OCI-LY7 (cell line): ENCODE measurements at regions not wholly inside any gene's neighbourhood (a gene's known extent, or its start where the extent isn't known, plus 50 kb on each side); places are given as distances from the start of the nearest gene placed in this dataset.

Experiments
- BruUV-seq: library from RNA; stranded (reverse); fragments of 400-500 nt; replicated peaks from 2 replicates; lab custom pipeline; 2021; lab: Mats Ljungman, UMichigan
- CTCF ChIA-PET: fragments of 300-600 bp; sonication (Branson Sonifier 250); formaldehyde crosslinking; loops from one replicate; lab custom pipeline; 2022; ENCODE audit warnings: antibody characterized with exemption; ENCODE audit not compliant: unreplicated experiment; lab: Charles Lee
- POLR2A ChIA-PET: fragments of 300-600 bp; sonication (Branson Sonifier 250); formaldehyde crosslinking; loops from one replicate; lab custom pipeline; 2022; ENCODE audit warnings: antibody characterized with exemption; lab: Charles Lee
- DNase-seq: peaks from one replicate; pipeline ENCODE4 v3.0.0-alpha.2; 2015; ENCODE audit warnings: low spot score
- H2AFZ ChIP-seq: fragments of 200-600 bp; sonication (generic), shearing (Covaris generic); 2 replicates; pipeline ENCODE4 v1.6.1; 2014; ENCODE audit warnings: mild to moderate bottlenecking, antibody characterized with exemption, low read length, moderate library complexity
- H3K27ac ChIP-seq: fragments of 200-600 bp; sonication (generic); 2 replicates; pipeline ENCODE4 v1.5.1; 2014; ENCODE audit warnings: mixed run types, low read depth, mild to moderate bottlenecking, moderate library complexity, low read length, inconsistent platforms; ENCODE audit not compliant: poor library complexity, severe bottlenecking
- H3K36me3 ChIP-seq: fragments of 200-600 bp; sonication (generic); 2 replicates; pipeline ENCODE4 v1.6.1; 2014; ENCODE audit warnings: mild to moderate bottlenecking, antibody characterized with exemption, low read length, moderate library complexity, mixed read lengths; ENCODE audit not compliant: insufficient read depth
- H3K4me1 ChIP-seq: fragments of 200-600 bp; sonication (generic); 2 replicates; pipeline ENCODE4 v1.5.1; 2014; ENCODE audit warnings: mild to moderate bottlenecking, low read length; ENCODE audit not compliant: insufficient read depth, poor library complexity, severe bottlenecking
- H3K4me2 ChIP-seq: fragments of 200-600 bp; sonication (generic); 2 replicates; pipeline ENCODE4 v1.6.1; 2014; ENCODE audit warnings: mild to moderate bottlenecking, low read length
- H3K4me3 ChIP-seq: fragments of 200-600 bp; sonication (generic); 2 replicates; pipeline ENCODE4 v1.5.1; 2014; ENCODE audit warnings: mild to moderate bottlenecking, low read depth, low read length; ENCODE audit not compliant: poor library complexity, severe bottlenecking
- H3K79me2 ChIP-seq: fragments of 200-600 bp; sonication (generic); 2 replicates; pipeline ENCODE4 v1.6.1; 2016; ENCODE audit warnings: low read depth, mild to moderate bottlenecking, low read length, moderate library complexity, mixed read lengths; ENCODE audit not compliant: insufficient read depth
- H3K9me2 ChIP-seq: fragments of 200-600 bp; sonication (generic); 2 replicates; pipeline ENCODE4 v1.6.1; 2016; ENCODE audit warnings: mild to moderate bottlenecking, low read length, mixed read lengths; ENCODE audit not compliant: insufficient read depth
- H3K9me3 ChIP-seq: fragments of 200-600 bp; sonication (generic); 2 replicates; pipeline ENCODE4 v1.6.1; 2014; ENCODE audit warnings: mild to moderate bottlenecking, mixed run types, low read length, mixed read lengths
- H4K20me1 ChIP-seq: fragments of 200-600 bp; sonication (generic); 2 replicates; pipeline ENCODE4 v1.6.1; 2014; ENCODE audit warnings: mild to moderate bottlenecking, antibody characterized with exemption, low read length, moderate library complexity, mixed read lengths; ENCODE audit not compliant: insufficient read depth
- CTCF ChIP-seq: fragments of 200-600 bp; sonication (generic); conservative IDR thresholded peaks from 2 replicates; pipeline ENCODE4 v1.5.1; 2014; ENCODE audit warnings: mild to moderate bottlenecking, antibody characterized with exemption, low read length, moderate library complexity, mixed read lengths
- EZH2phosphoT487 ChIP-seq: fragments of 200-600 bp; sonication (generic); IDR thresholded peaks from 2 replicates; pipeline ENCODE4 v1.6.1; 2018; ENCODE audit warnings: low read depth, borderline replicate concordance, mild to moderate bottlenecking, mixed run types, antibody characterized with exemption, low read length, moderate library complexity, mixed read lengths
- intact Hi-C: fragments of 100-400 bp; cut with micrococcal nuclease; formaldehyde crosslinking; loops from one replicate; pipeline ENCODE4 v1.10.0; 2022; ENCODE audit not compliant: unreplicated experiment

GRCh38 chr2:18820966-18821365 lies 231.6 kb upstream of the NT5C1B start:
- Histone ChIP-seq H3K9me2 (no peaks in the 10 kb centered on the region), H3K36me3 (no peaks in the 10 kb centered on the region), H4K20me1 (no peaks in the 10 kb centered on the region), H3K4me2 (no peak overlapping the region), H3K4me1 (no peaks in the 10 kb centered on the region), H3K9me3 (no peaks in the 10 kb centered on the region), H2AFZ (no peak overlapping the region), H3K27ac (no peak overlapping the region), H3K4me3 (no peak overlapping the region), H3K79me2 (no peaks in the 10 kb centered on the region)
- POLR2A ChIA-PET, result interaction anchor here (0.7 kb wide), 1 partner anchor 255 kb away, joined by 3 read pairs; no protein-coding TSS in a partner anchor
- CTCF ChIA-PET, result no interaction called here
- BruUV-seq, result no TSS peak
- intact Hi-C loops, result no loop called here
- TF ChIP-seq EZH2phosphoT487 (no peak), CTCF (no peak)
- DNase-seq, result no peak

GRCh38 chr2:18819566-18819965 lies 230.2 kb upstream of the NT5C1B start:
- H3K27ac ChIP-seq, result no peak overlapping the region
- no peaks in the 10 kb centered on the region for H3K9me2 ChIP-seq
- no peaks in the 10 kb centered on the region for H4K20me1 ChIP-seq
- no peaks in the 10 kb centered on the region for H3K79me2 ChIP-seq
- no peak overlapping the region for H3K4me2 ChIP-seq
- no peaks in the 10 kb centered on the region for H3K4me1 ChIP-seq
- H3K36me3 ChIP-seq, result no peaks in the 10 kb centered on the region
- no peak for TF ChIP-seq CTCF
- TF ChIP-seq EZH2phosphoT487, result no peak
- no peak overlapping the region for H2AFZ ChIP-seq
- CTCF ChIA-PET, result no interaction called here
- BruUV-seq, result no TSS peak
- H3K9me3 ChIP-seq, result no peaks in the 10 kb centered on the region
- no peak overlapping the region for H3K4me3 ChIP-seq
- intact Hi-C loops, result no loop called here
- POLR2A ChIA-PET, result no interaction called here
- DNase-seq, result no peak

- H3K4me3 ChIP-seq, result no peak overlapping the region
- no peaks in the 10 kb centered on the region for H3K9me2 ChIP-seq
- no peaks in the 10 kb centered on the region for H3K36me3 ChIP-seq
- H2AFZ ChIP-seq, result no peak overlapping the region
- DNase-seq, result no peak
- ChIA-PET POLR2A (interaction anchor here (1.0 kb wide), 1 partner anchor 17 kb away, joined by 3 read pairs; no protein-coding TSS in a partner anchor), CTCF (no interaction called here)
- no TSS peak for BruUV-seq
- intact Hi-C loops, result no loop called here
- H3K9me3 ChIP-seq, result no peaks in the 10 kb centered on the region
- no peak overlapping the region for H3K27ac ChIP-seq
- H4K20me1 ChIP-seq, result no peaks in the 10 kb centered on the region
- H3K4me1 ChIP-seq, result no peaks in the 10 kb centered on the region
- TF ChIP-seq CTCF (no peak), EZH2phosphoT487 (no peak)
- no peak overlapping the region for H3K4me2 ChIP-seq
- H3K79me2 ChIP-seq, result no peaks in the 10 kb centered on the region
Observed at GRCh38 chr2:18814387-18814786, 225.0 kb upstream of the NT5C1B start.
